H9 (cell line): ENCODE measurements at regions not wholly inside any gene's neighbourhood (a gene's known extent, or its start where the extent isn't known, plus 50 kb on each side); places are given as distances from the start of the nearest gene placed in this dataset.

Experiments
- DNase-seq: peaks from one replicate; pipeline ENCODE4 v3.0.0-alpha.2; 2017
- H2AFZ ChIP-seq: one replicate; pipeline ENCODE4 v1.6.1; 2013; ENCODE audit warnings: mild to moderate bottlenecking, low read length, control low read depth, moderate library complexity
- H2AK5ac ChIP-seq: 2 replicates; pipeline ENCODE4 v1.6.1; 2013; ENCODE audit warnings: low read length, control low read depth, mixed read lengths; ENCODE audit not compliant: insufficient read length
- H2BK120ac ChIP-seq: one replicate; pipeline ENCODE4 v1.6.1; 2013; ENCODE audit warnings: low read depth, mild to moderate bottlenecking, low read length, control low read depth, inconsistent platforms; ENCODE audit not compliant: poor library complexity, severe bottlenecking
- H2BK12ac ChIP-seq: 2 replicates; pipeline ENCODE4 v1.6.1; 2013; ENCODE audit warnings: low read length, control low read depth, mixed read lengths, low read depth; ENCODE audit not compliant: insufficient read length
- H2BK15ac ChIP-seq: 2 replicates; pipeline ENCODE4 v1.6.1; 2013; ENCODE audit warnings: low read depth, low read length, control low read depth
- H2BK20ac ChIP-seq: one replicate; pipeline ENCODE4 v1.6.1; 2013; ENCODE audit warnings: low read depth, mild to moderate bottlenecking, low read length, control low read depth, inconsistent platforms; ENCODE audit not compliant: poor library complexity, severe bottlenecking
- H2BK5ac ChIP-seq: 2 replicates; pipeline ENCODE4 v1.6.1; 2013; ENCODE audit warnings: low read length, control low read depth, mixed read lengths; ENCODE audit not compliant: insufficient read length
- H3K14ac ChIP-seq: 2 replicates; pipeline ENCODE4 v1.6.1; 2013; ENCODE audit warnings: low read length, control low read depth; ENCODE audit not compliant: insufficient read depth
- H3K18ac ChIP-seq: 2 replicates; pipeline ENCODE4 v1.6.1; 2013; ENCODE audit warnings: low read depth, mild to moderate bottlenecking, mixed read lengths, low read length, control low read depth; ENCODE audit not compliant: insufficient read length
- H3K23ac ChIP-seq: 2 replicates; pipeline ENCODE4 v1.6.1; 2013; ENCODE audit warnings: low read length, control low read depth, mixed read lengths, low read depth; ENCODE audit not compliant: insufficient read length
- H3K23me2 ChIP-seq: 2 replicates; pipeline ENCODE4 v1.6.1; 2013; ENCODE audit warnings: low read depth, mild to moderate bottlenecking, mixed read lengths, low read length, control low read depth; ENCODE audit not compliant: insufficient read length, poor library complexity, severe bottlenecking
- H3K27ac ChIP-seq: 2 replicates; pipeline ENCODE4 v1.5.1; 2013; ENCODE audit warnings: low read length, control low read depth, mixed read lengths, low read depth; ENCODE audit not compliant: insufficient read length
- H3K27me3 ChIP-seq: 2 replicates; pipeline ENCODE4 v1.6.1; 2013; ENCODE audit warnings: low read length, control low read depth, inconsistent platforms; ENCODE audit not compliant: insufficient read depth
- H3K4ac ChIP-seq: 2 replicates; pipeline ENCODE4 v1.6.1; 2013; ENCODE audit warnings: low read depth, mild to moderate bottlenecking, control low read depth, inconsistent platforms, low read length, moderate library complexity
- H3K4me1 ChIP-seq: 2 replicates; pipeline ENCODE4 v1.6.1; 2013; ENCODE audit warnings: low read length, control low read depth, inconsistent platforms; ENCODE audit not compliant: insufficient read depth
- H3K4me2 ChIP-seq: 2 replicates; pipeline ENCODE4 v1.6.1; 2013; ENCODE audit warnings: low read length, control low read depth, mixed read lengths; ENCODE audit not compliant: insufficient read length, insufficient read depth
- H3K56ac ChIP-seq: 2 replicates; pipeline ENCODE4 v1.6.1; 2013; ENCODE audit warnings: low read depth, mild to moderate bottlenecking, mixed read lengths, low read length, control low read depth; ENCODE audit not compliant: insufficient read length
- H3K79me1 ChIP-seq: 2 replicates; pipeline ENCODE4 v1.6.1; 2013; ENCODE audit warnings: low read depth, mild to moderate bottlenecking, moderate library complexity, low read length, control low read depth, inconsistent platforms; ENCODE audit not compliant: insufficient read depth, poor library complexity, severe bottlenecking
- H3K79me2 ChIP-seq: 2 replicates; pipeline ENCODE4 v1.6.1; 2013; ENCODE audit warnings: low read length, control low read depth, inconsistent platforms; ENCODE audit not compliant: insufficient read depth
- H3K9ac ChIP-seq: 2 replicates; pipeline ENCODE4 v1.6.1; 2013; ENCODE audit warnings: low read length, control low read depth, mixed read lengths; ENCODE audit not compliant: insufficient read length; ENCODE audit errors: extremely low read depth
- H3K9me3 ChIP-seq: one replicate; pipeline ENCODE4 v1.6.1; 2013; ENCODE audit warnings: low read depth, low read length, inconsistent platforms; ENCODE audit not compliant: control insufficient read depth
- H3T11ph ChIP-seq: one replicate; pipeline ENCODE4 v1.6.1; 2013; ENCODE audit warnings: mild to moderate bottlenecking, low read length, control low read depth, inconsistent platforms
- H4K20me1 ChIP-seq: one replicate; pipeline ENCODE4 v1.6.1; 2013; ENCODE audit not compliant: control insufficient read depth, insufficient read length, insufficient read depth
- H4K5ac ChIP-seq: 2 replicates; pipeline ENCODE4 v1.6.1; 2013; ENCODE audit warnings: low read depth, mild to moderate bottlenecking, mixed read lengths, low read length, control low read depth; ENCODE audit not compliant: insufficient read length
- H4K8ac ChIP-seq: replicated peaks from 2 replicates; pipeline ENCODE4 v1.6.1; 2013; ENCODE audit warnings: low read length, control low read depth, mixed read lengths, low read depth; ENCODE audit not compliant: insufficient read length
- H4K91ac ChIP-seq: 2 replicates; pipeline ENCODE4 v1.6.1; 2013; ENCODE audit warnings: low read depth, mild to moderate bottlenecking, moderate library complexity, mixed read lengths, low read length, control low read depth; ENCODE audit not compliant: insufficient read length
- H3K27ac Mint-ChIP-seq, 3 experiments: 2 replicates in 2 of 3; 3 replicates in 1 of 3; pipeline ENCODE4 v1.8.0; 2020 to 2021; ENCODE audit warnings: mixed read lengths in 3 of 3, mild to moderate bottlenecking in 1 of 3, moderate library complexity in 1 of 3
- H3K27me3 Mint-ChIP-seq: 2 replicates; pipeline ENCODE4 v1.8.0; 2021; ENCODE audit warnings: low read depth, mild to moderate bottlenecking, moderate library complexity, mixed read lengths
- H3K36me3 Mint-ChIP-seq, 3 experiments: 2 replicates in 2 of 3; 3 replicates in 1 of 3; pipeline ENCODE4 v1.8.0; 2020 to 2021; ENCODE audit warnings: low read depth in 3 of 3, mixed read lengths in 3 of 3; ENCODE audit not compliant: insufficient read depth in 1 of 3
- H3K4me1 Mint-ChIP-seq, 2 experiments: 2 replicates each; pipeline ENCODE4 v1.8.0; 2020; ENCODE audit warnings: mixed read lengths in 2 of 2
- H3K4me3 Mint-ChIP-seq, 2 experiments: 2 replicates in 1 of 2; 3 replicates in 1 of 2; pipeline ENCODE4 v1.8.0; 2020 to 2021; ENCODE audit warnings: mild to moderate bottlenecking in 2 of 2, mixed read lengths in 2 of 2, moderate library complexity in 1 of 2
- H3K9me3 Mint-ChIP-seq, 2 experiments: 2 replicates in 1 of 2; 3 replicates in 1 of 2; pipeline ENCODE4 v1.8.0; 2020; ENCODE audit warnings: mild to moderate bottlenecking in 2 of 2, mixed read lengths in 2 of 2, moderate library complexity in 1 of 2
- WGBS: extraction: QIAGEN DNeasy Blood & Tissue Kit; methylation state at CpG from one replicate; pipeline ENCODE4 v1.1.7; 2013; ENCODE audit warnings: missing lambda C conversion rate, low lambda C conversion rate, mixed read lengths; ENCODE audit not compliant: insufficient read length; ENCODE audit errors: extremely low coverage; 5-methylcytosine and 5-hydroxymethylcytosine counted together
- TF ChIP-seq, protein P1 (sequence below): fragments of 200-600 bp; sonication (generic); conservative IDR thresholded peaks from 3 replicates; pipeline ENCODE4 v1.8.0; 2021; ENCODE audit warnings: antibody characterized with exemption, mild to moderate bottlenecking

DNA sequence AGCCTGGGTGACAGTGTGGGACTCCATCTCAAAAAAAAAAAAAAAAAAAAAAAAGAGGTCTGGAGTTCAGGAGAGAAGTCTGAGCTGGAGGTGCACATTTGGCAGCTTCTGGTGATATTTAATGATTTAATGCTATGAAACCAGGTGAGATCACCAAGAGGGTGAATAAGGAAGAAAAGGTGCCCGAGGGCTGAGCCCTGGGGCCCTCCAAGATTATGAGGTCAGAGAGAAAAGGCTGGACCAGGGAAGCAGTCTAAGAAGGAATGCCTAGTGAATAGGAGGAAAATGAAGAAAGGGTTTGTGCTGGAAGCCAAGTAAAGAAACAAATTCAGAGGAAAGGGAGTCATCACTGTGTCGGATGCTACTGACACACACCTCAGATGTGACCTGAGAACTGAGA, 88.0 kb upstream of the PELI1 start:
- Histone ChIP-seq H3K4me2 (no peak overlapping the region), H2BK12ac (no peak overlapping the region), H2AFZ (no peak overlapping the region), H3K14ac (no peak overlapping the region), H4K5ac (no peak overlapping the region), H2BK20ac (no peak overlapping the region), H2AK5ac (no peak overlapping the region), H3K23me2 (peaks cover 5% of the 10 kb centered on the region), H2BK5ac (no peak overlapping the region), H4K20me1 (no peaks in the 10 kb centered on the region), H3K23ac (no peak overlapping the region), H4K8ac (no peak overlapping the region), H4K91ac (no peak overlapping the region), H3K9ac (no peak overlapping the region), H2BK15ac (no peak overlapping the region), H2BK120ac (no peak overlapping the region), H3T11ph (no peak overlapping the region), H3K4me1 (peaks cover 2% of the 10 kb centered on the region), H3K27me3 (no peaks in the 10 kb centered on the region), H3K79me1 (no peaks in the 10 kb centered on the region), H3K4ac (no peak overlapping the region), H3K56ac (no peak overlapping the region), H3K18ac (no peak overlapping the region), H3K9me3 (no peaks in the 10 kb centered on the region), H3K79me2 (no peaks in the 10 kb centered on the region), H3K27ac (no peak overlapping the region)
- WGBS, result no CpG with 5 or more reads among the region's 2 CpGs
- no peak overlapping the region; a peak in 1 of 7 replicates for H3K27ac Mint-ChIP-seq
- no peaks in the 10 kb centered on the region for H3K9me3 Mint-ChIP-seq
- H3K27me3 Mint-ChIP-seq, result peaks cover 2% of the 10 kb centered on the region
- peaks cover 12 to 32% of the 10 kb centered on the region in 2 experiments for H3K4me1 Mint-ChIP-seq
- H3K36me3 Mint-ChIP-seq, result peaks cover 0 to 8% (median 0%) of the 10 kb centered on the region in 3 experiments; a peak in 2 of 7 replicates
- TF ChIP-seq, protein P1, sequence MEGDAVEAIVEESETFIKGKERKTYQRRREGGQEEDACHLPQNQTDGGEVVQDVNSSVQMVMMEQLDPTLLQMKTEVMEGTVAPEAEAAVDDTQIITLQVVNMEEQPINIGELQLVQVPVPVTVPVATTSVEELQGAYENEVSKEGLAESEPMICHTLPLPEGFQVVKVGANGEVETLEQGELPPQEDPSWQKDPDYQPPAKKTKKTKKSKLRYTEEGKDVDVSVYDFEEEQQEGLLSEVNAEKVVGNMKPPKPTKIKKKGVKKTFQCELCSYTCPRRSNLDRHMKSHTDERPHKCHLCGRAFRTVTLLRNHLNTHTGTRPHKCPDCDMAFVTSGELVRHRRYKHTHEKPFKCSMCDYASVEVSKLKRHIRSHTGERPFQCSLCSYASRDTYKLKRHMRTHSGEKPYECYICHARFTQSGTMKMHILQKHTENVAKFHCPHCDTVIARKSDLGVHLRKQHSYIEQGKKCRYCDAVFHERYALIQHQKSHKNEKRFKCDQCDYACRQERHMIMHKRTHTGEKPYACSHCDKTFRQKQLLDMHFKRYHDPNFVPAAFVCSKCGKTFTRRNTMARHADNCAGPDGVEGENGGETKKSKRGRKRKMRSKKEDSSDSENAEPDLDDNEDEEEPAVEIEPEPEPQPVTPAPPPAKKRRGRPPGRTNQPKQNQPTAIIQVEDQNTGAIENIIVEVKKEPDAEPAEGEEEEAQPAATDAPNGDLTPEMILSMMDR, result no peak
- H3K4me3 Mint-ChIP-seq, result no peak overlapping the region
- DNase-seq, result no peak
